Cardiac fibroblast (primary cell): ENCODE measurements at regions not wholly inside any gene's neighbourhood (a gene's known extent, or its start where the extent isn't known, plus 50 kb on each side); places are given as distances from the start of the nearest gene placed in this dataset.

Experiments used
- DNase-seq, 2 donors: peaks; one replicate each; pipeline versions ENCODE4 v3.0.0 to v3.0.0-alpha.2; 2010; ENCODE audit warnings: low read depth in 2 of 2
- H3K4me3 ChIP-seq, 2 donors: replicated peaks in 1 of 2; 1 replicate in 1 of 2; 2 replicates in 1 of 2; pipeline ENCODE4 v1.5.1; 2011; ENCODE audit warnings: low read depth in 2 of 2, low read length in 2 of 2, mild to moderate bottlenecking in 2 of 2, moderate library complexity in 1 of 2
- CTCF ChIP-seq: IDR thresholded peaks from one replicate; pipeline ENCODE4 v1.5.1; 2011; ENCODE audit warnings: low read depth, mild to moderate bottlenecking, low read length, inconsistent platforms

- DNase-seq = no peak
- H3K4me3 ChIP-seq = no peak overlapping the region
- no peak for TF ChIP-seq CTCF
Measured at GRCh38 chr1:61007534-61008364, 74.6 kb upstream of the NFIA start.

- no peak for DNase-seq
- no peak overlapping the region for H3K4me3 ChIP-seq
- no peak for TF ChIP-seq CTCF
Measured at GRCh38 chr1:61005614-61006580, 76.5 kb upstream of the NFIA start.

GRCh38 chr1:61004262-61005003 lies 77.9 kb upstream of the NFIA start:
- TF ChIP-seq CTCF = no peak
- H3K4me3 ChIP-seq = no peak overlapping the region
- peak in 1 of 2 donors; percentile 39 for DNase-seq

GRCh38 chr1:61000327-61000726 lies 82.0 kb upstream of the NFIA start:
- TF ChIP-seq CTCF = no peak
- no peak for DNase-seq
- H3K4me3 ChIP-seq = no peak overlapping the region

- no peak for TF ChIP-seq CTCF
- no peak for DNase-seq
- no peak overlapping the region for H3K4me3 ChIP-seq
Measured at GRCh38 chr1:60998786-60999185, 83.6 kb upstream of the NFIA start.

- no peak for DNase-seq
- no peak overlapping the region for H3K4me3 ChIP-seq
- TF ChIP-seq CTCF = no peak
Measured at GRCh38 chr1:60994828-60995492, 87.4 kb upstream of the NFIA start.
